M059J (cell line): ENCODE measurements at regions not wholly inside any gene's neighbourhood (a gene's known extent, or its start where the extent isn't known, plus 50 kb on each side); places are given as distances from the start of the nearest gene placed in this dataset.
"Not testable (repeated sequence)": the region's sequence is repeated elsewhere in the genome, so short reads cannot be mapped to it uniquely, and the experiment has no call there.

Source experiments
- DNase-seq: peaks from one replicate; pipeline ENCODE4 v3.0.0-alpha.2; 2012; ENCODE audit warnings: low read depth

GRCh38 chr13:85223883-85224656, 575.1 kb downstream of the SLITRK6 start:
- DNase-seq = no peak

GRCh38 chr13:85216576-85216975, 582.6 kb downstream of the SLITRK6 start:
- DNase-seq = no peak

- DNase-seq = no peak
Measured at GRCh38 chr13:85212692-85213091, 586.5 kb downstream of the SLITRK6 start.

- no peak for DNase-seq
Measured at GRCh38 chr13:85204668-85205344, 594.4 kb downstream of the SLITRK6 start.

GRCh38 chr13:85197431-85197830, 601.8 kb downstream of the SLITRK6 start:
- no peak for DNase-seq

GRCh38 chr13:85194482-85194881, 604.7 kb downstream of the SLITRK6 start:
- no peak for DNase-seq

GRCh38 chr13:85191996-85192718, 607.1 kb downstream of the SLITRK6 start:
- DNase-seq = no peak

- no peak for DNase-seq
Measured at GRCh38 chr13:85186356-85187045, 612.7 kb downstream of the SLITRK6 start.

- DNase-seq = no peak
Measured at GRCh38 chr13:85174291-85174690, 624.9 kb downstream of the SLITRK6 start.

- no peak for DNase-seq
Measured at GRCh38 chr13:85170372-85170771, 628.8 kb downstream of the SLITRK6 start.

- DNase-seq = no peak
Measured at GRCh38 chr13:85166891-85167290, 632.3 kb downstream of the SLITRK6 start.

GRCh38 chr13:85163063-85163462, 636.2 kb downstream of the SLITRK6 start:
- no peak for DNase-seq

- DNase-seq = peak; percentile 21
Measured at GRCh38 chr13:85148009-85148408, 651.2 kb downstream of the SLITRK6 start.

- DNase-seq = no peak
Measured at GRCh38 chr13:85142351-85142927, 656.8 kb downstream of the SLITRK6 start.

- DNase-seq = no peak
Measured at GRCh38 chr13:85141401-85141800, 657.8 kb downstream of the SLITRK6 start.

GRCh38 chr13:85140192-85140591, 659.0 kb downstream of the SLITRK6 start:
- peak; percentile 39 for DNase-seq

- no peak for DNase-seq
Measured at GRCh38 chr13:85137516-85137915, 661.7 kb downstream of the SLITRK6 start.

- no peak for DNase-seq
Measured at GRCh38 chr13:85132986-85133385, 666.2 kb downstream of the SLITRK6 start.

GRCh38 chr13:85123501-85123900, 675.7 kb downstream of the SLITRK6 start:
- not testable (repeated sequence) for DNase-seq

GRCh38 chr13:85108356-85108755, 690.9 kb downstream of the SLITRK6 start:
- DNase-seq = no peak

GRCh38 chr13:85099245-85099644, 700.0 kb downstream of the SLITRK6 start:
- no peak for DNase-seq
